DND-41 (cell line): ENCODE measurements at regions not wholly inside any gene's neighbourhood (a gene's known extent, or its start where the extent isn't known, plus 50 kb on each side); places are given as distances from the start of the nearest gene placed in this dataset.

ENCODE experiments used
- CTCF ChIP-seq: IDR thresholded peaks from 2 replicates; pipeline ENCODE4 v1.5.1; 2012; ENCODE audit warnings: borderline replicate concordance, low read length, moderate library complexity, mild to moderate bottlenecking; ENCODE audit not compliant: poor library complexity, severe bottlenecking; ENCODE audit errors: extremely low read depth
- EZH2 ChIP-seq: IDR thresholded peaks from 3 replicates; pipeline ENCODE4 v1.6.1; 2012; ENCODE audit warnings: borderline replicate concordance, low read depth, mild to moderate bottlenecking, moderate library complexity, low read length, inconsistent platforms; ENCODE audit not compliant: severe bottlenecking

- TF ChIP-seq CTCF (no peak), EZH2 (no peak)
Observed at GRCh38 chr22:27447289-27447688, 354.3 kb downstream of the MN1 start.
